CD4-positive, alpha-beta T cell treated with Interleukin-15 for 4 hours (primary cell): ENCODE measurements at regions not wholly inside any gene's neighbourhood (a gene's known extent, or its start where the extent isn't known, plus 50 kb on each side); places are given as distances from the start of the nearest gene placed in this dataset.
A peak's percentile ranks its signal among the peaks of the same experiment; 100 is the strongest.

Source experiments
- DNase-seq: peaks from one replicate; pipeline ENCODE4 v3.0.0-alpha.2; 2020; ENCODE audit warnings: low spot score

GRCh38 chr16:86061318-86061695, 162.3 kb downstream of the IRF8 start:
- no peak for DNase-seq

- DNase-seq: no peak
Observed at GRCh38 chr16:86061721-86062120, 162.8 kb downstream of the IRF8 start.

GRCh38 chr16:86062271-86062965, 163.5 kb downstream of the IRF8 start:
- no peak for DNase-seq

GRCh38 chr16:86063760-86064405, 164.9 kb downstream of the IRF8 start:
- DNase-seq: no peak

- no peak for DNase-seq
Observed at GRCh38 chr16:86064431-86065250, 165.7 kb downstream of the IRF8 start.

GRCh38 chr16:86065711-86066110, 166.7 kb downstream of the IRF8 start:
- DNase-seq: no peak

- DNase-seq: no peak
Observed at GRCh38 chr16:86066811-86067210, 167.8 kb downstream of the IRF8 start.

- DNase-seq: no peak
Observed at GRCh38 chr16:86067516-86067915, 168.6 kb downstream of the IRF8 start.

GRCh38 chr16:86067936-86068335, 169.0 kb downstream of the IRF8 start:
- no peak for DNase-seq

- DNase-seq: no peak
Observed at GRCh38 chr16:86068722-86069121, 169.8 kb downstream of the IRF8 start.

- DNase-seq: no peak
Observed at GRCh38 chr16:86069736-86070298, 170.9 kb downstream of the IRF8 start.

GRCh38 chr16:86070484-86070883, 171.5 kb downstream of the IRF8 start:
- DNase-seq: no peak

- DNase-seq: no peak
Observed at GRCh38 chr16:86070971-86071370, 172.0 kb downstream of the IRF8 start.

GRCh38 chr16:86071611-86072240, 172.8 kb downstream of the IRF8 start:
- DNase-seq: no peak

GRCh38 chr16:86072328-86073102, 173.6 kb downstream of the IRF8 start:
- DNase-seq: peak; percentile 16

- DNase-seq: no peak
Observed at GRCh38 chr16:86073103-86073625, 174.2 kb downstream of the IRF8 start.

GRCh38 chr16:86073763-86074493, 175.0 kb downstream of the IRF8 start:
- DNase-seq: no peak

GRCh38 chr16:86074651-86075487, 175.9 kb downstream of the IRF8 start:
- no peak for DNase-seq

GRCh38 chr16:86075488-86075785, 176.5 kb downstream of the IRF8 start:
- no peak for DNase-seq
